IMR-90 (cell line): ENCODE measurements at regions not wholly inside any gene's neighbourhood (a gene's known extent, or its start where the extent isn't known, plus 50 kb on each side); places are given as distances from the start of the nearest gene placed in this dataset.

ENCODE experiments used
- ATAC-seq: fragments of 200-7000 bp; cut with Tn5 transposase; 2 replicates; pipeline ENCODE4 v1.9.1; 2020; ENCODE audit warnings: low read depth, mild to moderate bottlenecking, moderate library complexity
- BruUV-seq: library from RNA; stranded (reverse); fragments of 400-500 nt; replicated peaks from 2 replicates; lab custom pipeline; 2021; lab: Mats Ljungman, UMichigan
- CTCF ChIA-PET: fragments of 300-600 bp; formaldehyde crosslinking; extraction: SDS; loops from one replicate; lab custom pipeline; 2021; ENCODE audit warnings: antibody characterized with exemption; lab: Yijun Ruan, JAX
- POLR2A ChIA-PET: fragments of 300-600 bp; sonication (Branson Sonifier 250); formaldehyde crosslinking; loops from one replicate; lab custom pipeline; 2022; ENCODE audit warnings: antibody characterized with exemption; ENCODE audit not compliant: unreplicated experiment; lab: Charles Lee
- DNase-seq: peaks from one replicate; pipeline ENCODE4 v3.0.0; 2013
- H2AFZ ChIP-seq: replicated peaks from 2 replicates; pipeline ENCODE3; 2013; ENCODE audit warnings: low read length, mild to moderate bottlenecking; ENCODE audit not compliant: poor library complexity
- H2AK5ac ChIP-seq: 2 replicates; pipeline ENCODE4 v1.6.1; 2013; ENCODE audit warnings: low read depth, low read length, inconsistent platforms
- H2AK9ac ChIP-seq: replicated peaks from 2 replicates; pipeline ENCODE3; 2013; ENCODE audit warnings: mild to moderate bottlenecking, low read depth, low read length, moderate library complexity; ENCODE audit not compliant: poor library complexity
- H2BK120ac ChIP-seq: 2 replicates; pipeline ENCODE4 v1.6.1; 2013; ENCODE audit warnings: low read depth, low read length, inconsistent platforms
- H2BK15ac ChIP-seq: 3 replicates; pipeline ENCODE4 v1.6.1; 2013; ENCODE audit warnings: low read depth, low read length, inconsistent platforms
- H2BK20ac ChIP-seq: 2 replicates; pipeline ENCODE4 v1.6.1; 2013; ENCODE audit warnings: low read depth, mild to moderate bottlenecking, inconsistent platforms, low read length, moderate library complexity
- H2BK5ac ChIP-seq: 2 replicates; pipeline ENCODE4 v1.6.1; 2013; ENCODE audit warnings: mild to moderate bottlenecking, low read depth, low read length, inconsistent platforms; ENCODE audit not compliant: poor library complexity, severe bottlenecking
- H3K14ac ChIP-seq: replicated peaks from 2 replicates; pipeline ENCODE4 v1.6.1; 2013; ENCODE audit warnings: low read depth, low read length, inconsistent platforms
- H3K18ac ChIP-seq: 2 replicates; pipeline ENCODE4 v1.6.1; 2013; ENCODE audit warnings: low read depth, low read length, control low read depth
- H3K23ac ChIP-seq: 2 replicates; pipeline ENCODE4 v1.6.1; 2013; ENCODE audit warnings: low read depth, low read length, inconsistent platforms
- H3K27ac ChIP-seq: 2 replicates; pipeline ENCODE4 v1.5.1; 2013; ENCODE audit warnings: mild to moderate bottlenecking, control low read depth, low read length; ENCODE audit not compliant: insufficient read depth
- H3K27me3 ChIP-seq: 2 replicates; pipeline ENCODE4 v1.6.1; 2013; ENCODE audit warnings: low read length; ENCODE audit not compliant: control insufficient read depth, insufficient read depth
- H3K36me3 ChIP-seq: 2 replicates; pipeline ENCODE4 v1.6.1; 2013; ENCODE audit warnings: low read length, mixed read lengths; ENCODE audit not compliant: control insufficient read depth, insufficient read depth
- H3K4ac ChIP-seq: 2 replicates; pipeline ENCODE4 v1.6.1; 2013; ENCODE audit warnings: low read depth, low read length, inconsistent platforms
- H3K4me1 ChIP-seq: 2 replicates; pipeline ENCODE4 v1.6.1; 2013; ENCODE audit warnings: low read length, mixed read lengths; ENCODE audit not compliant: control insufficient read depth, insufficient read depth
- H3K4me2 ChIP-seq: 2 replicates; pipeline ENCODE4 v1.6.1; 2013; ENCODE audit warnings: low read depth, mild to moderate bottlenecking, control low read depth, low read length, moderate library complexity
- H3K4me3 ChIP-seq: 2 replicates; pipeline ENCODE4 v1.5.1; 2013; ENCODE audit warnings: low read depth, mild to moderate bottlenecking, control low read depth, low read length, moderate library complexity; ENCODE audit not compliant: insufficient read depth
- H3K56ac ChIP-seq: 2 replicates; pipeline ENCODE4 v1.6.1; 2013; ENCODE audit warnings: low read length, inconsistent platforms; ENCODE audit not compliant: insufficient read depth; ENCODE audit errors: extremely low read depth
- H3K79me1 ChIP-seq, 2 experiments: 2 replicates each; pipeline ENCODE4 v1.6.1; 2013; ENCODE audit warnings: low read length in 2 of 2, inconsistent platforms in 1 of 2, low read depth in 1 of 2
- H3K9ac ChIP-seq: 2 replicates; pipeline ENCODE4 v1.6.1; 2013; ENCODE audit warnings: low read depth, low read length, control low read depth
- H3K9me1 ChIP-seq: 2 replicates; pipeline ENCODE4 v1.6.1; 2013; ENCODE audit warnings: low read length, inconsistent platforms; ENCODE audit not compliant: insufficient read depth
- H3K9me3 ChIP-seq: 2 replicates; pipeline ENCODE4 v1.6.1; 2013; ENCODE audit warnings: low read length; ENCODE audit not compliant: control insufficient read depth, insufficient read depth
- H4K20me1 ChIP-seq: 2 replicates; pipeline ENCODE4 v1.6.1; 2013; ENCODE audit warnings: low read length, inconsistent platforms; ENCODE audit not compliant: insufficient read depth
- H4K5ac ChIP-seq: 2 replicates; pipeline ENCODE4 v1.6.1; 2013; ENCODE audit warnings: mild to moderate bottlenecking, low read depth, low read length, control low read depth
- H4K8ac ChIP-seq, 2 experiments: 2 replicates each; pipeline ENCODE4 v1.6.1; 2013; ENCODE audit warnings: low read depth in 2 of 2, low read length in 2 of 2, control low read depth in 1 of 2, inconsistent platforms in 1 of 2
- H4K91ac ChIP-seq: 2 replicates; pipeline ENCODE4 v1.6.1; 2013; ENCODE audit warnings: low read depth, low read length, inconsistent platforms; ENCODE audit not compliant: insufficient read depth
- BHLHE40 ChIP-seq: fragments of 150-350 bp; IDR thresholded peaks from 2 replicates; pipeline ENCODE4 v1.6.1; 2016; ENCODE audit warnings: mild to moderate bottlenecking, low read depth, low read length
- CEBPB ChIP-seq: IDR thresholded peaks from 2 replicates; pipeline ENCODE4 v1.6.1; 2012; ENCODE audit warnings: low read depth, low read length, improper control_type of control experiment
- CHD1 ChIP-seq: IDR thresholded peaks from 2 replicates; pipeline ENCODE4 v1.6.1; 2012; ENCODE audit warnings: low read depth, low read length, improper control_type of control experiment
- CTCF ChIP-seq: conservative IDR thresholded peaks from 2 replicates; pipeline ENCODE4 v1.5.1; 2012; ENCODE audit warnings: mild to moderate bottlenecking, low read depth, low read length, improper control_type of control experiment
- ELK1 ChIP-seq: fragments of 150-350 bp; IDR thresholded peaks from 2 replicates; pipeline ENCODE4 v1.6.1; 2016; ENCODE audit warnings: low read depth, mild to moderate bottlenecking, low read length, moderate library complexity, borderline replicate concordance
- FOS ChIP-seq: fragments of 150-350 bp; IDR thresholded peaks from 2 replicates; pipeline ENCODE4 v1.6.1; 2016; ENCODE audit warnings: low read depth, low read length
- MAFK ChIP-seq: IDR thresholded peaks from 2 replicates; pipeline ENCODE4 v1.6.1; 2012; ENCODE audit warnings: low read depth, low read length, improper control_type of control experiment
- MAZ ChIP-seq: IDR thresholded peaks from 2 replicates; pipeline ENCODE4 v1.6.1; 2012; ENCODE audit warnings: low read depth, mild to moderate bottlenecking, low read length, improper control_type of control experiment, moderate library complexity, borderline replicate concordance
- MXI1 ChIP-seq: IDR thresholded peaks from 2 replicates; pipeline ENCODE4 v1.6.1; 2012; ENCODE audit warnings: low read depth, mild to moderate bottlenecking, low read length, moderate library complexity, borderline replicate concordance
- NFE2L2 ChIP-seq: fragments of 150-350 bp; IDR thresholded peaks from 2 replicates; pipeline ENCODE4 v1.6.1; 2016; ENCODE audit warnings: low read depth, mild to moderate bottlenecking, low read length
- POLR2A ChIP-seq: IDR thresholded peaks from 2 replicates; pipeline ENCODE4 v1.6.1; 2012; ENCODE audit warnings: mild to moderate bottlenecking, low read depth, low read length
- RAD21 ChIP-seq: IDR thresholded peaks from 2 replicates; pipeline ENCODE4 v1.6.1; 2012; ENCODE audit warnings: low read length, improper control_type of control experiment
- RCOR1 ChIP-seq: IDR thresholded peaks from 2 replicates; pipeline ENCODE4 v1.6.1; 2012; ENCODE audit warnings: mild to moderate bottlenecking, low read length, improper control_type of control experiment; ENCODE audit not compliant: insufficient replicate concordance
- RFX5 ChIP-seq: IDR thresholded peaks from 2 replicates; pipeline ENCODE4 v1.8.0; 2012; ENCODE audit warnings: low read depth, mild to moderate bottlenecking, low read length, moderate library complexity
- SMC3 ChIP-seq: fragments of 150-350 bp; IDR thresholded peaks from 2 replicates; pipeline ENCODE4 v1.6.1; 2016; ENCODE audit warnings: low read depth, mild to moderate bottlenecking, antibody characterized with exemption, low read length, moderate library complexity
- USF2 ChIP-seq: fragments of 150-350 bp; IDR thresholded peaks from 2 replicates; pipeline ENCODE4 v1.6.1; 2017; ENCODE audit warnings: mild to moderate bottlenecking, antibody characterized with exemption, low read length, low read depth
- WGBS, 2 experiments: methylation state at CpG; one replicate each; pipeline versions ENCODE4 v1.1.5 to v1.1.7; 2013; ENCODE audit warnings: missing lambda C conversion rate in 2 of 2; ENCODE audit not compliant: insufficient read length in 1 of 2; ENCODE audit errors: extremely low coverage in 2 of 2; 5-methylcytosine and 5-hydroxymethylcytosine counted together
- dilution Hi-C: fragments of 300-500 bp; cut with HindIII; formaldehyde crosslinking; loops from one replicate; pipeline ENCODE4 v1.14.3; 2018; ENCODE audit warnings: low sequenced_read_pairs; ENCODE audit not compliant: unreplicated experiment
- in situ Hi-C: fragments of 300-500 bp; cut with MboI; formaldehyde crosslinking; loops from 3 replicates; pipeline ENCODE4 v1.14.3; 2019; ENCODE audit warnings: low sequenced_read_pairs, inconsistent platforms, mixed read lengths
- intact Hi-C: fragments of 100-400 bp; cut with micrococcal nuclease; formaldehyde crosslinking; loops from 2 replicates; pipeline ENCODE4 v1.10.0; 2022

DNA sequence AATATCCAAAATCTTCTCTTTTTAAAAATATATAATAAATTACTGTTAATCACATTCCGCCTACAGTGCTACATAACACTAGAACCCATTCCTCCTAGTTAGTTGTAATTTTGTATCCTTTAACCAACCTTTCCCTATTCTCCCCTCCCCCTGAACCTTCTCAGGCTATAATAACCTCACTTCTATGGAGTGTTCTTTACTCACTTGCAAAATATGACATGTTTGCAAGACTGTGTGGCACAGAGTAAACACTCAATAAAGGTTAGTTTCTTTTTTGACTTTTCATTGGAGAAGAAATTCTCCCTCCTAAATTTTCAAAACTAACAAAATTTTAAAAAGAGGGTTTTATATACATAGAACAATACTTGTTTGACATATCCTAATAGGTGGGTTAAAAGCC, 147.0 kb downstream of the FOXA2 start:
- H3K18ac ChIP-seq = no peak overlapping the region
- TF ChIP-seq CTCF (no peak), RCOR1 (no peak), SMC3 (no peak), MAFK (no peak), ELK1 (no peak), RAD21 (no peak), RFX5 (no peak), MAZ (no peak), USF2 (no peak), NFE2L2 (no peak), FOS (no peak), CEBPB (no peak), POLR2A (no peak), CHD1 (no peak), MXI1 (no peak), BHLHE40 (no peak)
- H3K4me1 ChIP-seq = no peaks in the 10 kb centered on the region
- no peaks in the 10 kb centered on the region for H3K79me1 ChIP-seq
- WGBS, 2 experiments = no CpG with 5 or more reads among the region's 1 CpG
- no peak overlapping the region for H3K4ac ChIP-seq
- in situ Hi-C loops = no loop called here
- no peaks in the 10 kb centered on the region for H3K36me3 ChIP-seq
- CTCF ChIA-PET = interaction anchor here (0.7 kb wide), 1 partner anchor 69 kb away, joined by 3 read pairs; no protein-coding TSS in a partner anchor
- no peak overlapping the region for H2AK5ac ChIP-seq
- no peak overlapping the region for H4K5ac ChIP-seq
- H3K4me2 ChIP-seq = no peak overlapping the region
- no peak overlapping the region for H4K8ac ChIP-seq
- no TSS peak for BruUV-seq
- POLR2A ChIA-PET = no interaction called here
- no peak overlapping the region for H3K9ac ChIP-seq
- no peaks in the 10 kb centered on the region for H3K27me3 ChIP-seq
- intact Hi-C loops = no loop called here
- no peak overlapping the region for H2BK5ac ChIP-seq
- peaks cover 2% of the 10 kb centered on the region; the same call in 1 of the 2 replicates for H3K9me3 ChIP-seq
- H2BK20ac ChIP-seq = no peak overlapping the region
- ATAC-seq (no peak), DNase-seq (no peak)
- H3K14ac ChIP-seq = no peak overlapping the region
- no peak overlapping the region for H3K23ac ChIP-seq
- dilution Hi-C loops = no loop called here
- no peak overlapping the region for H3K27ac ChIP-seq
- no peak overlapping the region for H2BK15ac ChIP-seq
- no peak overlapping the region for H3K4me3 ChIP-seq
- no peak overlapping the region for H2AFZ ChIP-seq
- no peaks in the 10 kb centered on the region for H4K20me1 ChIP-seq
- no peak overlapping the region for H2BK120ac ChIP-seq
- H3K9me1 ChIP-seq = no peaks in the 10 kb centered on the region
- no peak overlapping the region for H2AK9ac ChIP-seq
- no peak overlapping the region for H4K91ac ChIP-seq
- no peak overlapping the region for H3K56ac ChIP-seq
